ENCODE measurements at regions not wholly inside any gene's neighbourhood (a gene's known extent, or its start where the extent isn't known, plus 50 kb on each side); places are given as distances from the start of the nearest gene placed in this dataset.

DNA sequence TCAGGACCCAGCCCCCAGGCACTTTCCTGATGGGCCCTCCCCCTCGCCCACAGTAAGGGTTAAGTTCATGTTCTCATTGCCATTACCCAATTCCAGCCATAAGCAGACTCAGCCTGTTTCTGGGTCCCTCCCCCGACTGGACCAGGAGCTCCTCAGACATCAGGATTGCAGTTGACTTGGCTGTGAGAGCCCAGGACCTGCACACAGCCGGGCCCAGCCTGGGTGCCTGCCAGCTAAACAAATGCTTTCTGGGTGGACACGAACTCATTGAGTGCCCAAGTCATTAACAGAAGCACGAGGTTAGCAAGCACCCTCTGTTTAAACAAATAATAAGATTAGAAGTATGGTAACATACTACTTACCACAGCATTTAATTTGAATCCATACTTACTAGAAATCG is 147.9 kb upstream of the POU3F1 start:
- Mint-ChIP-seq H3K36me3 (ENCODE audit: low read depth) (peaks cover under 1% of the 10 kb centered on the region; the same call in 1 of the 3 replicates), H3K27ac (no peak overlapping the region), H3K4me3 (no peak overlapping the region), H3K4me1 (peaks cover 9% of the 10 kb centered on the region; the same call in 2 of the 3 replicates), H3K9me3 (peaks cover 12% of the 10 kb centered on the region), H3K27me3 (ENCODE audit: insufficient read depth, low read depth, poor library complexity) (peaks cover 8% of the 10 kb centered on the region)
- H3K4me2 ChIP-seq: no peak overlapping the region
- ATAC-seq (no peak), DNase-seq (ENCODE audit: low spot score) (no peak)
- H3K9me2 ChIP-seq (ENCODE audit: insufficient read depth): no peaks in the 10 kb centered on the region
- H3K4me1 ChIP-seq (ENCODE audit: insufficient read depth): no peaks in the 10 kb centered on the region
- no peaks in the 10 kb centered on the region for H4K20me1 ChIP-seq (replicated peaks; ENCODE audit: insufficient read depth)
- H3K4me3 ChIP-seq: no peak overlapping the region
- H3F3A ChIP-seq (replicated peaks; ENCODE audit: low read depth): no peaks in the 10 kb centered on the region
- no peaks in the 10 kb centered on the region for H3K27me3 ChIP-seq (ENCODE audit: insufficient read depth)
- no peaks in the 10 kb centered on the region for H3K79me2 ChIP-seq (replicated peaks; ENCODE audit: insufficient read depth)
- H2AFZ ChIP-seq: no peak overlapping the region; the same call in 1 of the 2 replicates
- TF ChIP-seq NANOG (IDR thresholded peaks at IDR 0.05; ENCODE audit: borderline replicate concordance): no peak
- TF ChIP-seq CREB1 (CRISPR knock-in tag; IDR thresholded peaks at IDR 0.05; ENCODE audit: low read depth): no peak
- TF ChIP-seq, protein P1, sequence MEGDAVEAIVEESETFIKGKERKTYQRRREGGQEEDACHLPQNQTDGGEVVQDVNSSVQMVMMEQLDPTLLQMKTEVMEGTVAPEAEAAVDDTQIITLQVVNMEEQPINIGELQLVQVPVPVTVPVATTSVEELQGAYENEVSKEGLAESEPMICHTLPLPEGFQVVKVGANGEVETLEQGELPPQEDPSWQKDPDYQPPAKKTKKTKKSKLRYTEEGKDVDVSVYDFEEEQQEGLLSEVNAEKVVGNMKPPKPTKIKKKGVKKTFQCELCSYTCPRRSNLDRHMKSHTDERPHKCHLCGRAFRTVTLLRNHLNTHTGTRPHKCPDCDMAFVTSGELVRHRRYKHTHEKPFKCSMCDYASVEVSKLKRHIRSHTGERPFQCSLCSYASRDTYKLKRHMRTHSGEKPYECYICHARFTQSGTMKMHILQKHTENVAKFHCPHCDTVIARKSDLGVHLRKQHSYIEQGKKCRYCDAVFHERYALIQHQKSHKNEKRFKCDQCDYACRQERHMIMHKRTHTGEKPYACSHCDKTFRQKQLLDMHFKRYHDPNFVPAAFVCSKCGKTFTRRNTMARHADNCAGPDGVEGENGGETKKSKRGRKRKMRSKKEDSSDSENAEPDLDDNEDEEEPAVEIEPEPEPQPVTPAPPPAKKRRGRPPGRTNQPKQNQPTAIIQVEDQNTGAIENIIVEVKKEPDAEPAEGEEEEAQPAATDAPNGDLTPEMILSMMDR (conservative IDR thresholded peaks at IDR 0.05; ENCODE audit: low read depth in 2 of 2): no peak
- TF ChIP-seq EZH2 (IDR thresholded peaks at IDR 0.05; ENCODE audit: low read depth, unreplicated experiment): no peak
- TF ChIP-seq, protein P2, sequence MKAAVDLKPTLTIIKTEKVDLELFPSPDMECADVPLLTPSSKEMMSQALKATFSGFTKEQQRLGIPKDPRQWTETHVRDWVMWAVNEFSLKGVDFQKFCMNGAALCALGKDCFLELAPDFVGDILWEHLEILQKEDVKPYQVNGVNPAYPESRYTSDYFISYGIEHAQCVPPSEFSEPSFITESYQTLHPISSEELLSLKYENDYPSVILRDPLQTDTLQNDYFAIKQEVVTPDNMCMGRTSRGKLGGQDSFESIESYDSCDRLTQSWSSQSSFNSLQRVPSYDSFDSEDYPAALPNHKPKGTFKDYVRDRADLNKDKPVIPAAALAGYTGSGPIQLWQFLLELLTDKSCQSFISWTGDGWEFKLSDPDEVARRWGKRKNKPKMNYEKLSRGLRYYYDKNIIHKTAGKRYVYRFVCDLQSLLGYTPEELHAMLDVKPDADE (IDR thresholded peaks at IDR 0.05): no peak
- no peak for TF ChIP-seq ZNF114 (CRISPR knock-in tag; IDR thresholded peaks at IDR 0.05)
- TF ChIP-seq ZNF331 (CRISPR knock-in tag; IDR thresholded peaks at IDR 0.05; ENCODE audit: low read depth): no peak
- TF ChIP-seq, protein P3, sequence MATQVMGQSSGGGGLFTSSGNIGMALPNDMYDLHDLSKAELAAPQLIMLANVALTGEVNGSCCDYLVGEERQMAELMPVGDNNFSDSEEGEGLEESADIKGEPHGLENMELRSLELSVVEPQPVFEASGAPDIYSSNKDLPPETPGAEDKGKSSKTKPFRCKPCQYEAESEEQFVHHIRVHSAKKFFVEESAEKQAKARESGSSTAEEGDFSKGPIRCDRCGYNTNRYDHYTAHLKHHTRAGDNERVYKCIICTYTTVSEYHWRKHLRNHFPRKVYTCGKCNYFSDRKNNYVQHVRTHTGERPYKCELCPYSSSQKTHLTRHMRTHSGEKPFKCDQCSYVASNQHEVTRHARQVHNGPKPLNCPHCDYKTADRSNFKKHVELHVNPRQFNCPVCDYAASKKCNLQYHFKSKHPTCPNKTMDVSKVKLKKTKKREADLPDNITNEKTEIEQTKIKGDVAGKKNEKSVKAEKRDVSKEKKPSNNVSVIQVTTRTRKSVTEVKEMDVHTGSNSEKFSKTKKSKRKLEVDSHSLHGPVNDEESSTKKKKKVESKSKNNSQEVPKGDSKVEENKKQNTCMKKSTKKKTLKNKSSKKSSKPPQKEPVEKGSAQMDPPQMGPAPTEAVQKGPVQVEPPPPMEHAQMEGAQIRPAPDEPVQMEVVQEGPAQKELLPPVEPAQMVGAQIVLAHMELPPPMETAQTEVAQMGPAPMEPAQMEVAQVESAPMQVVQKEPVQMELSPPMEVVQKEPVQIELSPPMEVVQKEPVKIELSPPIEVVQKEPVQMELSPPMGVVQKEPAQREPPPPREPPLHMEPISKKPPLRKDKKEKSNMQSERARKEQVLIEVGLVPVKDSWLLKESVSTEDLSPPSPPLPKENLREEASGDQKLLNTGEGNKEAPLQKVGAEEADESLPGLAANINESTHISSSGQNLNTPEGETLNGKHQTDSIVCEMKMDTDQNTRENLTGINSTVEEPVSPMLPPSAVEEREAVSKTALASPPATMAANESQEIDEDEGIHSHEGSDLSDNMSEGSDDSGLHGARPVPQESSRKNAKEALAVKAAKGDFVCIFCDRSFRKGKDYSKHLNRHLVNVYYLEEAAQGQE (IDR thresholded peaks at IDR 0.05; ENCODE audit: unreplicated experiment): no peak
- TF ChIP-seq EZH2phosphoT487 (IDR thresholded peaks at IDR 0.05; ENCODE audit: unreplicated experiment): no peak
- TF ChIP-seq POLR2AphosphoS5 (IDR thresholded peaks at IDR 0.05; ENCODE audit: low read depth): no peak
- TF ChIP-seq, protein P4, sequence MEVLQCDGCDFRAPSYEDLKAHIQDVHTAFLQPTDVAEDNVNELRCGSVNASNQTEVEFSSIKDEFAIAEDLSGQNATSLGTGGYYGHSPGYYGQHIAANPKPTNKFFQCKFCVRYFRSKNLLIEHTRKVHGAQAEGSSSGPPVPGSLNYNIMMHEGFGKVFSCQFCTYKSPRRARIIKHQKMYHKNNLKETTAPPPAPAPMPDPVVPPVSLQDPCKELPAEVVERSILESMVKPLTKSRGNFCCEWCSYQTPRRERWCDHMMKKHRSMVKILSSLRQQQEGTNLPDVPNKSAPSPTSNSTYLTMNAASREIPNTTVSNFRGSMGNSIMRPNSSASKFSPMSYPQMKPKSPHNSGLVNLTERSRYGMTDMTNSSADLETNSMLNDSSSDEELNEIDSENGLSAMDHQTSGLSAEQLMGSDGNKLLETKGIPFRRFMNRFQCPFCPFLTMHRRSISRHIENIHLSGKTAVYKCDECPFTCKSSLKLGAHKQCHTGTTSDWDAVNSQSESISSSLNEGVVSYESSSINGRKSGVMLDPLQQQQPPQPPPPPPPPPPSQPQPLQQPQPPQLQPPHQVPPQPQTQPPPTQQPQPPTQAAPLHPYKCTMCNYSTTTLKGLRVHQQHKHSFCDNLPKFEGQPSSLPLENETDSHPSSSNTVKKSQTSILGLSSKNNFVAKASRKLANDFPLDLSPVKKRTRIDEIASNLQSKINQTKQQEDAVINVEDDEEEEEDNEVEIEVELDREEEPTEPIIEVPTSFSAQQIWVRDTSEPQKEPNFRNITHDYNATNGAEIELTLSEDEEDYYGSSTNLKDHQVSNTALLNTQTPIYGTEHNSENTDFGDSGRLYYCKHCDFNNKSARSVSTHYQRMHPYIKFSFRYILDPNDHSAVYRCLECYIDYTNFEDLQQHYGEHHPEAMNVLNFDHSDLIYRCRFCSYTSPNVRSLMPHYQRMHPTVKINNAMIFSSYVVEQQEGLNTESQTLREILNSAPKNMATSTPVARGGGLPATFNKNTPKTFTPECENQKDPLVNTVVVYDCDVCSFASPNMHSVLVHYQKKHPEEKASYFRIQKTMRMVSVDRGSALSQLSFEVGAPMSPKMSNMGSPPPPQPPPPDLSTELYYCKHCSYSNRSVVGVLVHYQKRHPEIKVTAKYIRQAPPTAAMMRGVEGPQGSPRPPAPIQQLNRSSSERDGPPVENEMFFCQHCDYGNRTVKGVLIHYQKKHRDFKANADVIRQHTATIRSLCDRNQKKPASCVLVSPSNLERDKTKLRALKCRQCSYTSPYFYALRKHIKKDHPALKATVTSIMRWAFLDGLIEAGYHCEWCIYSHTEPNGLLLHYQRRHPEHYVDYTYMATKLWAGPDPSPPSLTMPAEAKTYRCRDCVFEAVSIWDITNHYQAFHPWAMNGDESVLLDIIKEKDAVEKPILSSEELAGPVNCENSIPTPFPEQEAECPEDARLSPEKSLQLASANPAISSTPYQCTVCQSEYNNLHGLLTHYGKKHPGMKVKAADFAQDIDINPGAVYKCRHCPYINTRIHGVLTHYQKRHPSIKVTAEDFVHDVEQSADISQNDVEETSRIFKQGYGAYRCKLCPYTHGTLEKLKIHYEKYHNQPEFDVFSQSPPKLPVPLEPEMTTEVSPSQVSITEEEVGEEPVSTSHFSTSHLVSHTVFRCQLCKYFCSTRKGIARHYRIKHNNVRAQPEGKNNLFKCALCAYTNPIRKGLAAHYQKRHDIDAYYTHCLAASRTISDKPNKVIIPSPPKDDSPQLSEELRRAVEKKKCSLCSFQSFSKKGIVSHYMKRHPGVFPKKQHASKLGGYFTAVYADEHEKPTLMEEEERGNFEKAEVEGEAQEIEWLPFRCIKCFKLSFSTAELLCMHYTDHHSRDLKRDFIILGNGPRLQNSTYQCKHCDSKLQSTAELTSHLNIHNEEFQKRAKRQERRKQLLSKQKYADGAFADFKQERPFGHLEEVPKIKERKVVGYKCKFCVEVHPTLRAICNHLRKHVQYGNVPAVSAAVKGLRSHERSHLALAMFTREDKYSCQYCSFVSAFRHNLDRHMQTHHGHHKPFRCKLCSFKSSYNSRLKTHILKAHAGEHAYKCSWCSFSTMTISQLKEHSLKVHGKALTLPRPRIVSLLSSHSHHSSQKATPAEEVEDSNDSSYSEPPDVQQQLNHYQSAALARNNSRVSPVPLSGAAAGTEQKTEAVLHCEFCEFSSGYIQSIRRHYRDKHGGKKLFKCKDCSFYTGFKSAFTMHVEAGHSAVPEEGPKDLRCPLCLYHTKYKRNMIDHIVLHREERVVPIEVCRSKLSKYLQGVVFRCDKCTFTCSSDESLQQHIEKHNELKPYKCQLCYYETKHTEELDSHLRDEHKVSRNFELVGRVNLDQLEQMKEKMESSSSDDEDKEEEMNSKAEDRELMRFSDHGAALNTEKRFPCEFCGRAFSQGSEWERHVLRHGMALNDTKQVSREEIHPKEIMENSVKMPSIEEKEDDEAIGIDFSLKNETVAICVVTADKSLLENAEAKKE (CRISPR knock-in tag; IDR thresholded peaks at IDR 0.05): no peak
- no peak for TF ChIP-seq JUNB (IDR thresholded peaks at IDR 0.05; ENCODE audit: unreplicated experiment)
- no peaks in the 10 kb centered on the region for H3K36me3 ChIP-seq (ENCODE audit: insufficient read depth)
- H3K27ac ChIP-seq (ENCODE audit: low read depth): no peak overlapping the region

Measured in GM23338 (cell line).